ENCODE measurements at regions not wholly inside any gene's neighbourhood (a gene's known extent, or its start where the extent isn't known, plus 50 kb on each side); places are given as distances from the start of the nearest gene placed in this dataset.

GRCh38 chr10:114770009-114770408 is 51.6 kb upstream of the FHIP2A start:
- no peak for DNase-seq (ENCODE audit: low spot score)

- no peak for DNase-seq (ENCODE audit: low spot score)
Observed at GRCh38 chr10:114771157-114771556, 50.4 kb upstream of the FHIP2A start.

- no peak for DNase-seq (ENCODE audit: low spot score)
Observed at GRCh38 chr10:114771749-114772148, 49.8 kb upstream of the FHIP2A start.

Data from hepatic stellate cell (primary cell).